ENCODE measurements at regions not wholly inside any gene's neighbourhood (a gene's known extent, or its start where the extent isn't known, plus 50 kb on each side); places are given as distances from the start of the nearest gene placed in this dataset.

DNA sequence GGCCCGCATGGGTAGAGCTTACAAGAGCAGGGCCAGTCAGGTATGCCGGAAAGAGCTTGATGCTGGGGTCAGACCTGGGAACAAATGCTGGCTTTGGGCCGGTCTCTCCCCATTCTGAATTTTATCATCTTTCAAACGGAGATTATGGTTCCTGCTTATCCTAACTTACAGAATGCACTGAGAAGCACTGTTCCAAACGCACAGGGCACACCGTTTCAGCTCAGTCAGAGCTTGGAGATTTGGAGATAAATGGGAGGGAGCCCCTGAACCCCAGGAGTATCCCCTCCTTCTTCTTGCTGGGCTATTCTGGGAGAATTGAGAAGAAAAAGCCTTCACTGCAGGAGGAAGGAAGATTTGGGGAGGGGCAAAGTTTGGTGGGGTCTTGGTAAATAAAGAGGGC is 169.4 kb downstream of the DDX1 start:
- Histone ChIP-seq H3K4me3 (no peak overlapping the region), H3K27ac (no peak overlapping the region)

DNA sequence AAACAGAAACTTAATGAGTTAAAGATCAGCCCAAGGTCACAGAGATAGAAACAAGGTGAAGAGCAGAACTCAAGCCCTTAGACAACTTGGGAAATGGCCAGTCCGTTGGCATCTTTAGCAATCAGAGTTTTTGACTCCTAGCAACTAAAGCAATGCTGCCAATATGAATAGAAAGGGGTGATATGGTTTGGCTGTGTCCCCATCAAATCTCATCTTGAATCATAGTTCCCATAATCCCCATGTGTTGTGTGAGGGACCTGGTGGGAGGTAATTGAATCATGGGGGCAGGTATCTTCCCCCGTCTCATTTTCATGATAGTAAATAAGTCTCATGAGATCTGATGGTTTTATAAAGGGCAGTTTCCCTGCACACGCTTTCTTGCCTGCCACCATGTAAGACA is 170.2 kb downstream of the DDX1 start:
- H3K27ac ChIP-seq = no peak overlapping the region
- no peak overlapping the region for H3K4me3 ChIP-seq

DNA sequence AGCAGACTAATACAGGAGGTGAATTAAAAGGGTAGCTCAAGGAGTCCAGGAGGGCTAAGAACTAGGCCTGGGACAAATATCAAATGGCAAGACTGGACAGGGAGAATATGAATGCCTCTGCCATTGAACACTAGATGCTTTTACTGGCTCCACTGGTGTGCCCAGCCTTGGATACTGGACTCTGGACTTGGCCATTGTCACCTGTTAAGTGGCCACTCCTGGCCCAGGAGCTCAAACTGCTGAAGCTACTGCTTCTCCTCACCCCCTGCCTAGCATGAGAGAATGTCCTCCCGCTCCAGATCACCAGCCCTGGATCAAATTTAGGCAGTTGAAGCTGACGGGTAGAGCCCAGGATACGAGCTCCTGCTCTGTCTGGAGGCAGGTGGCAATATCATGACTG is 170.8 kb downstream of the DDX1 start:
- no peak overlapping the region for H3K27ac ChIP-seq
- no peak overlapping the region for H3K4me3 ChIP-seq

DNA sequence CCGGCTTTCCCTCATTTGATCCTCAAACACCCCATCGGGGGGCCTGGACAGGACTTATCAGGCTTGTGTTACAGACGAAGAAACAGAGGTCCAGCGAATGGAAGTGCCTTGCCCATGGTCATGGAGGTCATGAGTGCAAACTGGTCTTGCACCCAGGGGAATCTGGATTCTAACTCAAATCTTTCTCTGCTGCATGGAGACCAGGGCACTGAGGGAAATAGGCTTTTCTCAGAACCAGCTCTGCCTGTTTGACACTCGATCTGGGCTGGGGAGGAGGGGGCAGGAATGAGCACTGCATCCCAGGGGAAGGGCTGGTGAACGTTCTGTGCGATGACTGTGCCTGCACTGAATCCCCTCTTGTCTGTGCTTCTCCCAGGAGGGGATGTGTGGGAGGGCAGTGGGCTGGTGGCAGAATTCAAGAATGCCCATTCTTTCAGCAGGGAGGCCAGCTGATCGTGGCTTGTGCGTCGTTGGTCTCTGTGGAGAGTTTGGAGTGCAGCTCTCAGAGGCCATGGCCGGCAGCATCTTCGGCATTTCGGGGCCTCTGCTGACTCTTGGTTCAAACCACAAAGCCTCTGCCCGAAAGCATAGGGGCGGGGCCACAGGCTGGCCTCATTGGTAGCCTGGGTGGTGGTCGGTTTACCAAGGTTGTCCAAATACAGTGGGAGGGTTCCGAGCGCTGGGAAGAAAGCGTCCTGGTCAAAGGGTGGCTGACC is 171.6 kb downstream of the DDX1 start:
- H3K4me3 ChIP-seq = no peak overlapping the region

DNA sequence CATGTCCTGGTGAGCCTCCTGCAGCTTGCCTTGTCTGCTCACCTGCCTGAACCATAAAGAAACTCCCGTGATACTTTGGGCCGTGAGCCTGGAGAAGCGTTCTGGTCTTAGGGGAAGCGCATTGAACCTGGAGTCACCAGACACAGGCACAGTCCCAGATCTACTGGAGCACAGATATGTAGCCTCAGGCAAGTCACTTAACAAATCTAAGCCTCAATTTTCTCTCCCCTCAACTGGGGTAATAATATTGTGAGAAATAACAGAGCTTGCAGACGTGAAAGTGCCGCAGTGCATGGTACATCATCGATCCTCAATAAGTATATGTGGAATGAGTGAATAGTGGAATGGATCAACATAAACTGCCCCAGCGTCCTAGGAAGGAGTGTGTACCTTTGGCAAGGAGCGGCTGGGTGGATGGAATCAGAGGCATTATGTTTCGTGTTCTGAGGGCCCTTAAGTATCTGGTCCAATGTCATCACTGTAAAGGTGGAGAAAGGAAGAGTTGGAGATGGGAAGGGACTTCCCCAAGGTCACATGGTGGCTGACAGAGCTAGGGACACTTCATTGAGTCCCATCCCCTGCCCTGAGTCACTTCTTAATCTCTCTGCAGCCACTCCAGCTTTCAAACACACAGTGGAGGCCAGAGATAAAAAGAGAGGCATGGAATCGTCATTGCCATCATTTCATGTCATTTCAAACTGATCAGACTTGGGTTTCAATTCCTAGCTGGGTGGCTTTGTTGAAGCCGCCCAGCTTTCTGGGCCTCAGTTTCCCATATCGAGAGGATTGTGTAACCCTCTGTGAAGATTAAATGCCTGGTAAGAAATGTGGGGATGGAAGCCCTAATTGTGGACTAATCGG is 172.4 kb downstream of the DDX1 start:
- Histone ChIP-seq H3K4me3 (no peak overlapping the region), H3K27ac (no peak overlapping the region)

More for the DNA sequence above, 171.6 kb downstream of the DDX1 start:
- no peak overlapping the region for H3K27ac ChIP-seq

DNA sequence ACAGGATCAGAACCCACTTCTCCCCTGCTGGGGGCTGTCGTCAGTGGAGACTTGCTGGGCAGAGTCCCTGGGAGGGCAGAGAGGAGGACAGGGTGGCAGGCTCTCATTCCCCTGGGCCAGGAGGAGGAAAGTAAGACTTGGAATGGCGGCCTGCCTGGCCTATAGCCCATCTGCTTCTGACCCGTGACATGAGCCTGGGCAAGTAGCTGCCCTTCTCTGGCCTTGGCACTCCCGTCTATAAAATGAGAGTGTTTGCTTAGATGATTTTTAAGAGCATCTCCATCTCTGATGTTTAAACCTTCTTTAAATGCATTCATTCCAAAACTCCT is 173.0 kb downstream of the DDX1 start:
- H3K27ac ChIP-seq = no peak overlapping the region

DNA sequence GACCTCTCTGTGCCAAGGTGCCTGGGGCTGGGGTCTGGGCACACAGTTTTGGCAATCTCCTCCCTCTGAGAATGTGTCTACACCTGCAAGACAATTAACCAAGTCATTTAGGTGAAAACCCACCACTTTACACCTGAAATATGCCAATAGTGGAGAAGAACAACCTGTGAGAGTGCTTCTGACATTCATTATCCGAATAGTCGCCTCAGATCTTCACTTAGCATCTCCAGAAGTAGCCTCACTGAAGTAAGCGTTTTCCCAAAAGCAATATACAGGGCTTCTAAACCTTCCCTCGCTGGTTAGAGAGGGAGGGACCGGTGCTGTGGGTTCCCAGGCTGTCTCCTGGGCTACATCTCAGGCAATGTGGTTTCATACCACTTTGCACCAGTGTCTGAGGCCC is 173.5 kb downstream of the DDX1 start:
- no peak overlapping the region for H3K27ac ChIP-seq
- H3K4me3 ChIP-seq = no peak overlapping the region

More for the DNA sequence above, 173.0 kb downstream of the DDX1 start:
- no peak overlapping the region for H3K4me3 ChIP-seq

DNA sequence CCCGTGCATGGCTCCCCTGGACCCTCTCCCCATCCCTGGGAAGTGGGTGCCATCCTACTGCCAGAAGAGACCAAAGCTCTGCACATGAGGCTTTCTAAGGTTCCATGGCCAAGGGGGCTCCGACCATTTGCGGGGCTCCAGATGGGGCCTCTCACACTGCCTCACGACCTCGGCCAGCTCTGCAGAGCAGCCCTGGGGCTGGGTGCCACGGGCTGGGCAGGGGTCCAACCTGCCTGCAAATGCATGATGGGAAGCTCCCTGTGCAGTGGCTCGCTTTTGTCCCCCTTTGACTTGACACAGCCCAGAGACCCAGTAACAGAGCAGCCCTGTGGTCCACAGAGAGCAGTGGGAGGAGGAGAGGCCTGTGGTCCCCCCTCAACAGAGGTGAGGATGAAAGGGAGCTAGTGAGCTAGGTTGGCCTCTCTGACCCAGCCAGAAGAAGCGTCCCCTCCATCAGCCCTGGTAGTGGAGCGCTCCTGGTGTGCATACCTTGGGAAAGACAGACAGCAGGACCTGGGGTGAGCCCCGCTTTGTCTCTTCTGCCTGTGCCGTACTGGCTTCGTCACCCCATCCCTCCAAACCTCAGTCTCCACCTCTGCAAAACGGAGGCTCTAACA is 174.1 kb downstream of the DDX1 start:
- Histone ChIP-seq H3K27ac (peak overlapping the region in 1 of 21 experiments; percentile 44), H3K4me3 (no peak overlapping the region)

DNA sequence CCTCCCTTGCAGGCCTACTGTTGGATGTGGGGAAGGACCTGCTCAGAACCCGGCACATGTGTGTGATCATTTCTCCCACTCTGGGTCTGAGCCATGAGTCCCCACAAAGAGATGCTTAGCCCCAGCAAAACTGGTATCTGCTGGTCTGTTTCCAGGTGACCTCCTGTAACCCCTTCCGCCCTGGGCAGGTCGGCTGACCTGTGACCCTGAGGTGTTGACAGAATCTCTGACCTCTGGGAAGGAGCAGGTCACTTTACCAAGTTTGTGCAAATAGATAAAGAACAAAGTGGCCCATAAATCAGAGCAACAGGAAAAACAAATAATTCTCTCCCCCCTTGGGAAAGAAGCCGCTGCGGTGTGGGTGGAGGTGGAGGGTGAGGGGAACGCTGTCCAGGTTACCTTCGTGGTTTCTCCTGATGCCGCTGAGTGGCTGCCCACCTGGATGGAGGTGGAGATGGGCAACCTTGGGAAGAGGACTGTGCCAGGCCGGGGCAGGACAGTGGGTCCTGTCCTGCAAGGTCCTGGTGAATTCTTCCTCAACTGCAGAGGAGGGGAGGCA is 174.0 kb upstream of the MYCN start:
- no peak overlapping the region for H3K27ac ChIP-seq
- no peak overlapping the region for H3K4me3 ChIP-seq

DNA sequence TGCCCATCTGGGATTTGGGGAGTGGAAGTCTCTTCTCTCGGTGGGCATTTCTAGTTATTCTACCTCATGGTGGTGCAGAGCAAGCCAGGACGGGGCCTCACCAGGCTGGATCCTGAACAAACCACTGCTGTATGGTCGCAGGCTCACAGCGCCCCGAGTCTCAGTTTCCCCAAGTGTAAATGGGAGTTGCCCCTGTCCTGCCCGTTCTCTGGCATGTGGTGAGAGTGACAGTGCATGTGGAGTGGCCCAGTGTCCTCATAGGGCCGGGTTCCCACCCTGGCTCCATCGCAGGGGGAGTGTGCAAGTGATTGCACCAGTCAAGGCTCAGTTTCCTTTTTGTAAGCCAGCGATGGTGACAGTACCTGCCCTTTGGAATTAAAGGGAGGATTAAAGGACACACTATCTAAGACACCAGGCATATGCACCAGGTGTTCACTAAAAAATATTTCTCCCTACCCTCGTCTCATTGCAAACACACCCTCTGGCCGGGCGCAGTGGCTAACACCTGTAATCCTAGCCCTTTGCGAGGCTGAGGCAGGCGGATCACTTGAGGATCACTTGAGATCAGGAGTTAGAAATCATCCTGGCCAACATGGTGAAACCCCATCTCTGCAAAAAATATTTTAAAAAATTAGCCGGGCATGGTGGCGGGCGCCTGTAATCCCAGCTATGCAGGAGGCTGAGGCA is 173.3 kb upstream of the MYCN start:
- H3K27ac ChIP-seq = no peak overlapping the region
- no peak overlapping the region for H3K4me3 ChIP-seq

DNA sequence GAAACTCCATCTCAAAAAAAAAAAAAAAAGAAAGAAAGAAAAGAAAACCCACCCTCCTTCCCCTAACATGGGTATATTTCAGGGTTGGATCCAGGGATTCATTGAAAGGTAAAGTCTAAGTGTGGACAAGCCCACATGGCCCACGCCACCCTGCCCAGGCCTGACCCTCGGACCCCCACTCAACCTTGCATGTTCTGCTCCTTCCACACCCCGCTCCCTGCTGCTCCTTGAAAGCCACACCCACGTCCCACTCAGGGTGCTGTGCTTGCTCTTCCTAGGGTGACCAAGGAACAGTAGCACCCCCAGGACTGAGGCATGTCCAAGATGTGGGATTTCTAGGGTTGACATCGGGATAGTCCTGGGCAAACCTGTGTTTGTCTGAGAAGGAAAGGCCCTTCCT is 172.7 kb upstream of the MYCN start:
- Histone ChIP-seq H3K4me3 (no peak overlapping the region), H3K27ac (peak overlapping the region in 1 of 21 experiments; percentile 28)

DNA sequence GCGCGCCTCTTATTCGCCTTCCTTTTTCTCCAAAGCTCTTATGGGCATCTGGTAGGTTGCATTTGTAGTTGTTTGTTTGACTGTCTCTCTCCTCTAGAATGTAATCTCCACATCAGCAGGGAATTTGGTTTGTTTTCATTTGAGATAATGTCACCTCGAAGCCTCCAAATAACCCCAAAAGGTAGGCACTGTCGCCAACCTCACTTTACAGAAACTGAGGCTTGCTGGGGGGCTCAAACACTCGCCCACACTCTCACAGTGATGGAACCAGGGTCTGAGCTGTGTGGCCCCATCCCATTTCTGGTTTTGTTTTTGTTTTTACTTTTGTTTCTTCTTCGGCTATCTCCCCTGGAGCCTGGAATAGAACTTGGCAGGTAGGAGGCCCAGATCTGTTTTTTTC is 172.2 kb upstream of the MYCN start:
- peak overlapping the region in 1 of 21 experiments; percentile 28 for H3K27ac ChIP-seq
- H3K4me3 ChIP-seq = no peak overlapping the region

DNA sequence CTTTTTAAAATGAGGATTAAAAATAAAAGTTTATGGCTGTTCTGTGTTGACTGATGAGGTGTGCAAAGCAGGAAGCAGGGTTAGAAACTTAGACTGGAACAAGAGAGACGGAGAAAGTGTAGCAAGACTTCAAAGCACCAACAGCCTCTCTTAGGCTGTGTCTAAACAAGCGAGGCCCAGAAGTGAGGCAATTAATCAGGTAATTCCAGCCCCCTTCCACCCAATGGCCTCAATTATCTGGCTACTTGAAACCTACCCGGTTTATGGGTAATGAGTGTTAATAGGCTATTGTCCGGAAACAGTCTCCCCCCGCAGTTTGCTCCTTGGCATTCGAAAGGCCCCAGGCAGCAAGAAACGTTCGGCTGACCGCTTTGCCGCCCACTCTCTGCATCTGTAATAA is 171.7 kb upstream of the MYCN start:
- no peak overlapping the region for H3K27ac ChIP-seq
- no peak overlapping the region for H3K4me3 ChIP-seq

DNA sequence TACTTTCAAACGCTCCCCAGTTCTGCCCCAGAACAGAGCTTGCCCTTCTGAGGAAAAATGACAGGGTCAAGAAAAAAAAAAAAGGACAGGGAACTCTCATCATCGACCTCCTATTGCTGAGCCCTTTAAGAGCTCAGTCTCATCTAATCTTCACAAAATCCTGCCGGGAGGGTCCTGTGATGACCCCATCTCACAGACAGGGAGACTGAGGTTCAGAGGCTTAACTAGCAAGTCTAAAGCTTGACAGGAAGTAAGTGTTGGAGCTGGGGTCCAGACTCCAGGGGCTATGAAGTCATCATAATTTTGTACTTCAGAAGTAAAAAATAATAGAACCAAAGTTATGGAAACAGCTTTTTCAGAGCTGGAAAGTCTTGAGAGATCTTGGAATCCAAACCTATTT is 171.1 kb upstream of the MYCN start:
- H3K27ac ChIP-seq = no peak overlapping the region

DNA sequence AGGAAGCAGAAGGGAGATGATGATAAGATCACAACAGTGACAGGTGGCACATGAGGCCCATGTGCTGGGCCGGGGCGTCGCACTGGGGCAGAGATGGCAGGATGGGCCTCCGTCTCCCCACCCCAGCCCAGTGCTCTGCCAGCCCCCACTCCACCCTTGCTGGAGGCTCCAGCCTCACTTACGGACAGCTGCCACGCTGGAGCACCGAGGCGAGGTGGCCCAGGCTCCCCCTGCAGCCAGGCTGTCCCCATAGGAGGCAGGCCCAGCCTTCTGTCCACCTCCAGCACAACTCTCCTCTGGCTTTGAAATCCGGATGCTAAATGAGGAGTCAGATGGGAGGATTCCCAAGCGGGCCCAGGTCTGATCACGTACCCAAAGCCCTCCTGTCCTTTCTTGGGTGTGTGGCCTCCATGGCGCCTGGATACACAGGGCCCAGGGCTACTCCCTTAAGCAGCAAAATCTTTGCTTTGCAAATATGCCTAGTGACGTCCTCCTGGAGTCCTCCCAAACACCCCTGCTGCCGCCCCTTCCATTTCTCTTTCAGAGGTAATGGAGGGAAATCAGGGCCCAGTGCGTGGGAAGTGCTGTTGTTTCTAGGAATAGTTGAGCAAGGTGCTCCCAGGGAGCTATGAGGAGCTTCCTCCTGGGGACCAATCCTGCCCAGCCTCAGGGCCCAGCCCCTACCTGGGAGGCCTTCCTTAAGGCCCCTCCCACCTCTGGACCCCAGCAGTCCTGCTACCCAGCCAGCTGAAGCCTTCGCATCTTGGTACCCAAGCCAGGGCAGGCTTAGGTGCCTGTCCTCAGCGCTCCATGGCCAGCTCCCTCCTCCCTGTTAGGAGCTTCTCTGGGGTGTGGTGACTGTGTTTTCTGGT is 170.4 kb upstream of the MYCN start:
- Histone ChIP-seq H3K4me3 (no peak overlapping the region), H3K27ac (peak overlapping the region in 1 of 21 experiments; percentile 22)

More for the DNA sequence above, 171.1 kb upstream of the MYCN start:
- H3K4me3 ChIP-seq = no peak overlapping the region

DNA sequence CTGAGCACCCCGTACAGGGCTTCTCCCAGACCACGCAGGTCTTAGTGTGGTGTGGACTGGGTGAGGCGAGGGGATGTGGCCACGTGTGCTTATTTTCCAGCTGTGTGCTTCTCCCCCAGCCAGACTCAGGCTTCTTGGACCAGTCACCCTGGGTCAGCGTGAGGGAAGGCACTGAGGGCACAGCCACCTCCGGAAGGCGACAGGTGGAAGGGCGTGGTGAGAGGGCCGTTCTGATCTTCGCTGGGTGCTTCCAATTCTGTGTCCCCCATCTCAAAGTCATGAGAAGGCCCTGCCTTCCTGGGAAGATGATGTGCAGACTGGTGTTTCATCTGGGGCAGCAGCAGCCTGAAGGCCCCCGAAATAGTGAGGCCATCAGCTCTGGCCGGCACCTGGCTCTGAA is 169.7 kb upstream of the MYCN start:
- Histone ChIP-seq H3K27ac (no peak overlapping the region), H3K4me3 (no peak overlapping the region)

DNA sequence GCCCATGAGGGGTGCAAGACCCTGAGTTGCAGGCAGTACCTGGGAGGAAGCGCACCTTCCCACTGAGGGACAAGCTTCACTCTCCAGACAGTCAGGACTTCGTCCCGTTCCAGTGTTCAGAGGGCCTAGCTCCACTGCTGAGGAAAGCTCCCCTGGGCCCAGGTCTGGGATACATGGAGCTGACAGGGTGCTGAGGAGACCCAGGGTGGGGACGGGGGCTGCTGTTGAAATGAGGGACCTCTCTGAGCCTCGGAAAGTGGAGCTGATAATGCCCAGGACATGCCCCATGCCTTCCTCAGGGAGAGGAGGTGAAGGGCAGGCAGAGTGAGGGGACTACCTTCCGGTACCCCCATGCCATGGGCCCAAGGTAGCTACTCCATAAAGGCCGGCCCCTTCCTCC is 169.2 kb upstream of the MYCN start:
- H3K27ac ChIP-seq = no peak overlapping the region
- H3K4me3 ChIP-seq = no peak overlapping the region

DNA sequence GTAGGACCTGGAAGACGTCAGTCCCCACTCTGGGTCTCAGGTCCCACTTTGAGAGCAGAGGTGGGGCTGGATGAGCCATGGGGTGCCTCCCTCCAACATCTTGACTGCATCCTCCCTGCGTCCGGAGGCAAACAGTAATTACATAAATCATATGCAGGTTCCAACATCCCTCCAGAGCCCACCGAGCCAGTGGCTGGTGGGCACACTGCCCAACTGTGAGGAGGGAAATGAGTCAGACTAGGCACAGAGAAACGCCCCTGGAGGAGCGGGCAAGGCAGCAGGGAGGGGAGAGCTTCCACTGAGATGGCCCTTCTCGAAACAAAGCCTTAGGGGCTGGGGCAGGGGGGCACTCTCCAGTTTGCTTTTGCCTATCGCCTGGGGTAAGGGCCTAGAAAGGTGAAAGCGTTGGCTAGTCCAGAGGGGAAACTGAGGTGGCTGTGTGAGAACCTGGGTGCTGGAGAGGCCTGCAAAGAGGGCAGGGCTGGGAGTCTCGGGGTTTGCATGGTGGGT is 168.2 kb upstream of the MYCN start:
- Histone ChIP-seq H3K4me3 (no peak overlapping the region), H3K27ac (no peak overlapping the region)

DNA sequence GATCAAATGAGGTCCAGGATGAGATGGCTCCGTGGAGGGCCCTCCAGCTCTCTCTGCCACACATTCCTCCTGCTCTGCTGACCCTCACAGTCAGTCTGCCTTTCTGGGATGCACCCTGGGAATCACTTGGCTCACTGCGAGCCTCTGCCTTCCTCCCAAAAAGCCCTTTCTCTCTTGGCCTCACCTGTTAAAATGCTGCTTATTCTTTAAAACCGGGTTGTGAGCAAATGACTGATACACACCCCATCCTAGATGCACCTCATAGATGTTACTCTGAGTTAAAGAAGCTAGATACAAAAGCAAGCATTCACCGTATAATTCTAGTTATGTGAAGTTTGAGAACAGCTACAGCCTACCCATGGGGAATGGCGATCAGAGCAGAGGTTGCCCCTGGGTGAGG is 167.7 kb upstream of the MYCN start:
- no peak overlapping the region for H3K27ac ChIP-seq
- no peak overlapping the region for H3K4me3 ChIP-seq

Measured in skin epidermis (tissue), 12 donors.